OCI-LY3 (cell line): ENCODE measurements at regions not wholly inside any gene's neighbourhood (a gene's known extent, or its start where the extent isn't known, plus 50 kb on each side); places are given as distances from the start of the nearest gene placed in this dataset.

Experiments
- CTCF ChIP-seq: fragments of 200-600, 300-600 bp; sonication (generic); IDR thresholded peaks from 2 replicates; pipeline ENCODE4 v1.5.1; 2014; ENCODE audit warnings: antibody characterized with exemption, low read length, low read depth
- EZH2phosphoT487 ChIP-seq: fragments of 200-600 bp; shearing (Covaris generic); IDR thresholded peaks from 2 replicates; pipeline ENCODE4 v1.6.1; 2018; ENCODE audit warnings: antibody characterized with exemption, mixed run types, low read depth

GRCh38 chrY:16121988-16122387 is 1597.7 kb downstream of the NLGN4Y start:
- TF ChIP-seq CTCF (no peak), EZH2phosphoT487 (no peak)
